Neural progenitor cell (in vitro differentiated cells): ENCODE measurements at regions not wholly inside any gene's neighbourhood (a gene's known extent, or its start where the extent isn't known, plus 50 kb on each side); places are given as distances from the start of the nearest gene placed in this dataset.

ENCODE experiments used
- CTCF ChIP-seq: fragments of 200-600 bp; sonication (generic); IDR thresholded peaks from 2 replicates; pipeline ENCODE4 v1.5.1; 2017; ENCODE audit warnings: antibody characterized with exemption, mild to moderate bottlenecking
- EZH2 ChIP-seq: fragments of 200-600 bp; sonication (generic); IDR thresholded peaks from 2 replicates; pipeline ENCODE4 v1.6.1; 2017; ENCODE audit warnings: antibody characterized with exemption, mild to moderate bottlenecking, moderate library complexity
- EZH2phosphoT487 ChIP-seq: fragments of 200-600 bp; sonication (generic); IDR thresholded peaks from 2 replicates; pipeline ENCODE4 v1.6.1; 2017; ENCODE audit warnings: antibody characterized with exemption

- TF ChIP-seq CTCF (no peak), EZH2phosphoT487 (no peak), EZH2 (no peak)
These were observed 202.3 kb downstream of the TENT4A start for GRCh38 chr5:6915574-6915973.
